Testis (tissue), 2 donors: ENCODE measurements at regions not wholly inside any gene's neighbourhood (a gene's known extent, or its start where the extent isn't known, plus 50 kb on each side); places are given as distances from the start of the nearest gene placed in this dataset.

Source experiments
- DNase-seq: peaks from one replicate; pipeline ENCODE4 v3.0.0-alpha.2; 2019
- H3K27ac ChIP-seq, 2 donors: fragments of 200-600 bp; sonication (generic); one replicate each; pipeline ENCODE4 v1.5.1; 2019
- H3K27me3 ChIP-seq: fragments of 200-600 bp; sonication (generic); one replicate; pipeline ENCODE4 v1.5.1; 2019
- H3K36me3 ChIP-seq: fragments of 200-600 bp; sonication (generic); one replicate; pipeline ENCODE4 v1.5.1; 2017; ENCODE audit warnings: low read depth; ENCODE audit errors: missing control alignments
- H3K4me1 ChIP-seq: fragments of 200-600 bp; sonication (generic); one replicate; pipeline ENCODE4 v1.5.1; 2019
- H3K4me3 ChIP-seq, 2 donors: fragments of 200-600 bp; sonication (generic); one replicate each; pipeline ENCODE4 v1.5.1; 2017 to 2019
- H3K9me3 ChIP-seq: fragments of 200-600 bp; sonication (generic); one replicate; pipeline ENCODE4 v1.5.1; 2017
- CTCF ChIP-seq, 3 experiments: fragments of 450-650 bp in 2 of 3; fragments of 200-600 bp in 1 of 3; sonication (generic) in 1 of 3; IDR thresholded peaks; one replicate each; pipeline ENCODE4 v1.5.1; 2016 to 2019; ENCODE audit warnings: antibody characterized with exemption in 3 of 3, mild to moderate bottlenecking in 2 of 3, moderate library complexity in 1 of 3
- POLR2A ChIP-seq: fragments of 450-650 bp; IDR thresholded peaks from one replicate; pipeline ENCODE4 v1.6.1; 2017; ENCODE audit warnings: antibody characterized with exemption, mild to moderate bottlenecking, moderate library complexity
- WGBS, 2 donors: methylation state at CpG; one replicate each; pipeline ENCODE4 v1.1.5; 2018; 5-methylcytosine and 5-hydroxymethylcytosine counted together
- intact Hi-C: fragments of 100-400 bp; cut with DNase I; formaldehyde crosslinking; loops from one replicate; pipeline ENCODE4 v1.15.1; 2023; ENCODE audit warnings: low total_unique reads

- intact Hi-C loops, result no loop called here
- 41 to 74% methylated on average over 1 of the region's 1 CpG for WGBS, 2 donors
Observed at GRCh38 chr14:97618917-97619690, 821.9 kb downstream of the VRK1 start.

GRCh38 chr14:97620066-97620465 lies 822.9 kb downstream of the VRK1 start:
- DNase-seq, result no peak
- Histone ChIP-seq H3K4me3 (no peak overlapping the region), H3K27ac (no peak overlapping the region), H3K36me3 (no peaks in the 10 kb centered on the region), H3K9me3 (no peaks in the 10 kb centered on the region), H3K27me3 (no peaks in the 10 kb centered on the region), H3K4me1 (no peaks in the 10 kb centered on the region)
- TF ChIP-seq CTCF (IDR thresholded peaks at IDR 0.05) (no peak), POLR2A (no peak)
- 32 to 39% methylated on average over 5 of the region's 5 CpGs for WGBS, 2 donors
- intact Hi-C loops, result no loop called here

More at GRCh38 chr14:97618917-97619690, 821.9 kb downstream of the VRK1 start:
- Histone ChIP-seq H3K4me3 (no peak overlapping the region), H3K27ac (no peak overlapping the region), H3K36me3 (no peaks in the 10 kb centered on the region), H3K9me3 (no peaks in the 10 kb centered on the region), H3K4me1 (no peaks in the 10 kb centered on the region), H3K27me3 (no peaks in the 10 kb centered on the region)
- no peak for TF ChIP-seq CTCF (IDR thresholded peaks at IDR 0.05)
- no peak for TF ChIP-seq POLR2A
- no peak for DNase-seq

- TF ChIP-seq POLR2A (no peak), CTCF (IDR thresholded peaks at IDR 0.05) (no peak)
- H3K4me3 ChIP-seq, result no peak overlapping the region
- no peaks in the 10 kb centered on the region for H3K27me3 ChIP-seq
- no peaks in the 10 kb centered on the region for H3K36me3 ChIP-seq
- no peak overlapping the region for H3K27ac ChIP-seq
- no peak for DNase-seq
- no peaks in the 10 kb centered on the region for H3K4me1 ChIP-seq
- intact Hi-C loops, result no loop called here
- WGBS, 2 donors, result 88 to 100% methylated on average over 1 of the region's 1 CpG
- no peaks in the 10 kb centered on the region for H3K9me3 ChIP-seq
Observed at GRCh38 chr14:97624985-97625384, 827.8 kb downstream of the VRK1 start.

- WGBS, 2 donors, result 44 to 62% methylated on average over 3 of the region's 3 CpGs
Observed at GRCh38 chr14:97625477-97625876, 828.3 kb downstream of the VRK1 start.

More at GRCh38 chr14:97625477-97625876, 828.3 kb downstream of the VRK1 start:
- TF ChIP-seq POLR2A, result no peak
- no peak for TF ChIP-seq CTCF (IDR thresholded peaks at IDR 0.05)
- no peaks in the 10 kb centered on the region for H3K27me3 ChIP-seq
- no peak overlapping the region for H3K4me3 ChIP-seq
- DNase-seq, result no peak
- intact Hi-C loops, result no loop called here
- no peaks in the 10 kb centered on the region for H3K4me1 ChIP-seq
- H3K9me3 ChIP-seq, result no peaks in the 10 kb centered on the region
- no peaks in the 10 kb centered on the region for H3K36me3 ChIP-seq
- no peak overlapping the region for H3K27ac ChIP-seq
